Naive thymus-derived CD8-positive, alpha-beta T cell (primary cell): ENCODE measurements at regions not wholly inside any gene's neighbourhood (a gene's known extent, or its start where the extent isn't known, plus 50 kb on each side); places are given as distances from the start of the nearest gene placed in this dataset.

Source experiments
- ATAC-seq, 2 donors: fragments of 150-1000 bp; cut with Tn5 transposase in 1 of 2; sonication (Bioruptor Pico), chemical (Tn5 transposase) in 1 of 2; 1 replicate in 1 of 2; 2 replicates in 1 of 2; pipeline ENCODE4 v1.10.0; 2021; ENCODE audit warnings: mild to moderate bottlenecking in 2 of 2, moderate library complexity in 2 of 2
- POLR2A ChIA-PET: fragments of 350-600 bp; sonication (Branson Sonifier 250); formaldehyde crosslinking; loops from one replicate; lab custom pipeline; 2021; ENCODE audit warnings: antibody characterized with exemption; lab: Charles Lee
- DNase-seq, 10 donors: peaks; one replicate each; pipeline versions ENCODE4 v3.0.0 to v3.0.0-alpha.2; 2020 to 2022
- H3K27ac Mint-ChIP-seq, 10 donors: one replicate each; pipeline ENCODE4 v1.8.0; 2020 to 2022; ENCODE audit warnings: mild to moderate bottlenecking in 10 of 10, mixed read lengths in 10 of 10, moderate library complexity in 4 of 10, inconsistent platforms in 1 of 10
- H3K27me3 Mint-ChIP-seq, 5 donors: one replicate each; pipeline ENCODE4 v1.8.0; 2021 to 2022; ENCODE audit warnings: mixed read lengths in 5 of 5
- H3K36me3 Mint-ChIP-seq, 3 donors: one replicate each; pipeline ENCODE4 v1.8.0; 2020 to 2022; ENCODE audit warnings: mixed read lengths in 3 of 3, mild to moderate bottlenecking in 2 of 3, inconsistent platforms in 1 of 3
- H3K4me1 Mint-ChIP-seq, 4 donors: one replicate each; pipeline ENCODE4 v1.8.0; 2021 to 2022; ENCODE audit warnings: mixed read lengths in 4 of 4
- H3K4me3 Mint-ChIP-seq, 10 donors: one replicate each; pipeline ENCODE4 v1.8.0; 2020 to 2022; ENCODE audit warnings: mild to moderate bottlenecking in 10 of 10, mixed read lengths in 10 of 10, moderate library complexity in 6 of 10, inconsistent platforms in 1 of 10
- H3K9me3 Mint-ChIP-seq, 9 donors: one replicate each; pipeline ENCODE4 v1.8.0; 2020 to 2022; ENCODE audit warnings: mixed read lengths in 9 of 9, mild to moderate bottlenecking in 3 of 9, inconsistent platforms in 1 of 9, moderate library complexity in 1 of 9

- peaks cover 3 to 38% (median 11%) of the 10 kb centered on the region in 5 donors for H3K27me3 Mint-ChIP-seq
Observed at GRCh38 chr11:22478169-22478568, 140.0 kb downstream of the SLC17A6 start.

GRCh38 chr11:22477312-22477711 is 139.1 kb downstream of the SLC17A6 start:
- H3K4me3 Mint-ChIP-seq, result no peak overlapping the region
- POLR2A ChIA-PET, result no interaction called here
- H3K36me3 Mint-ChIP-seq, result no peaks in the 10 kb centered on the region
- peaks cover 3 to 38% (median 11%) of the 10 kb centered on the region in 5 donors for H3K27me3 Mint-ChIP-seq
- no peak for ATAC-seq
- no peaks in the 10 kb centered on the region for H3K9me3 Mint-ChIP-seq
- H3K4me1 Mint-ChIP-seq, result no peaks in the 10 kb centered on the region
- no peak for DNase-seq
- no peak overlapping the region for H3K27ac Mint-ChIP-seq

More at GRCh38 chr11:22478169-22478568, 140.0 kb downstream of the SLC17A6 start:
- ATAC-seq (no peak), DNase-seq (no peak)
- POLR2A ChIA-PET, result no interaction called here
- Mint-ChIP-seq H3K9me3 (no peaks in the 10 kb centered on the region), H3K4me1 (no peaks in the 10 kb centered on the region), H3K4me3 (no peak overlapping the region), H3K36me3 (no peaks in the 10 kb centered on the region), H3K27ac (no peak overlapping the region)

DNA sequence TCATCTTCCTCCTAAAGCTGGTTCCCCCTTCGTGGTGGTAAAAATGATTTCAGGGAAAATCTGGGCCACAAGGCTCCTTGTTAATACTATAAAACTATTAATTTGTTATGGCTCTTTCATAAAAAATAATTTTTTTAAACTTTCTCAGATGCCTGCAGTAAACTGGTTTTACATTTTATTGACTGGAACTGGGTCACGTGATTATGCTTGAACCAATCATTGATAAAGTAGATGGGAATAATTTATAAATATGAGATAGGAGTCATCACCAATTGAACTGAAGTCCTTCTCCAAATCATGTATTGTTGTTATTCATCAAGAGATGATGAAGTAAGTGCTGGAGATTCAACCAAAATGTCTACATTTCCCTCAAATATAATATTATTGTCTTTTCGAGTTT is 138.4 kb downstream of the SLC17A6 start:
- no peak overlapping the region for H3K27ac Mint-ChIP-seq
- POLR2A ChIA-PET, result no interaction called here
- H3K9me3 Mint-ChIP-seq, result no peaks in the 10 kb centered on the region
- no peak for ATAC-seq
- DNase-seq, result no peak
- no peaks in the 10 kb centered on the region for H3K36me3 Mint-ChIP-seq
- peaks cover 3 to 38% (median 11%) of the 10 kb centered on the region in 5 donors for H3K27me3 Mint-ChIP-seq
- no peak overlapping the region for H3K4me3 Mint-ChIP-seq
- no peaks in the 10 kb centered on the region for H3K4me1 Mint-ChIP-seq

DNA sequence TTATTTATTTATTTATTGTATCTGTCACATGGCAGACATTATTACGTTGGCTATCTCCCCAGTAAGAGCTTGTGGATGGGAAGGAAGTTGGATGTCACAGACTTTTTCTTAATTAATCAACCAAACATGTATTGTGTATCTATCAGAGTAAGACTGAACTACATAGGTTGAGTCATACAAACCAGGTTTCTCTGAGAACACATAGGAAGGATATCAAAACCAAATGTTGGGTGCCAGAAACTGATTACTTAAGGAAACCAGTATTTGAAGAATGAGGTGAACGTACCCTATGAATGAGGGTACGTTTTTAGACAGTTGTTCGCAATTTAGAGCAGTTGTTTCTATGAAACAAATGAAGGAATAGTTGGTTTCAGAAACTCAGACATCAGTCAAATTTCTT is 136.4 kb downstream of the SLC17A6 start:
- H3K9me3 Mint-ChIP-seq, result no peaks in the 10 kb centered on the region
- H3K36me3 Mint-ChIP-seq, result no peaks in the 10 kb centered on the region
- DNase-seq, result no peak
- POLR2A ChIA-PET, result no interaction called here
- H3K4me1 Mint-ChIP-seq, result no peaks in the 10 kb centered on the region
- no peak for ATAC-seq
- no peak overlapping the region for H3K27ac Mint-ChIP-seq
- no peak overlapping the region for H3K4me3 Mint-ChIP-seq
- peaks cover 3 to 31% (median 10%) of the 10 kb centered on the region in 5 donors for H3K27me3 Mint-ChIP-seq

DNA sequence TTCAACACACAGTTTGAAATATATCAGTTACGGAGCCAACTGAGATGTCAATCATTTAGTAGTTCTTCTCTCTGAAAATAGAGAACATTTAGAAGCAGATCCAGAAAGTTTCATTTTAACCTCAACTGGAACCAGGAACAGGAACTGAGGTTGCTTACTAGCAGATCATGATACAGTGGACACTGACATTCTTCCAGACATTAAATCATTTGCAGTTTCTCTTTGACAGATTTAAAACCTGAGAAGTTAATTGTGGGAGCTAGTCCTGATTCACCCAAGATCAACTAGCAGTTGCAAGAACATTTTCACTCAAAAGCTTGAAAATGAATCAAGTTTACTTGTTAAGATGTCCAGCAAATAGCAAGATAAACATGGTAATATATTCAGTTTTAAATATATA is 135.4 kb downstream of the SLC17A6 start:
- no peak overlapping the region for H3K27ac Mint-ChIP-seq
- no peak overlapping the region for H3K4me3 Mint-ChIP-seq
- H3K27me3 Mint-ChIP-seq, result peaks cover 3 to 23% (median 5%) of the 10 kb centered on the region in 5 donors
- ATAC-seq (no peak), DNase-seq (no peak)
- H3K36me3 Mint-ChIP-seq, result no peaks in the 10 kb centered on the region
- no peaks in the 10 kb centered on the region for H3K4me1 Mint-ChIP-seq
- POLR2A ChIA-PET, result no interaction called here
- no peaks in the 10 kb centered on the region for H3K9me3 Mint-ChIP-seq

DNA sequence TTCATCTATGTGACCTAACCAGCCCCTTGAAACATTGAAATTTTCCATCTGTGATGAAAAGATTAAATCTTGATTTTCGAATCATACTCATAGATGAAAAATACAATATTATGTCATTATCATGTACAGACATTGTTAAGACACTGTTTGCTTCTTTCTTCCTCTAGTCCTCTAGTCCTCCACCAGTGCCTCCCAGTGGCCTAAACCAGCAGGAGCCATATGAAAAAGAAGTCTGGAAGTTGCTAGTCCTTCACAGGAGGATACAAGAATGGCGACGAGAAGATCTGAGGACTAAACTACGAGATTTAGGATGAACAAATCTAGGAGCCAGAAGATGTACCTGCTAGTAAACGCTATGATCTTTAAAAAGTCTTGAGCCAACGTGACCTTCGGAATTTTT is 134.1 kb downstream of the SLC17A6 start:
- no peaks in the 10 kb centered on the region for H3K9me3 Mint-ChIP-seq
- no peak for DNase-seq
- no peaks in the 10 kb centered on the region for H3K36me3 Mint-ChIP-seq
- H3K4me1 Mint-ChIP-seq, result no peaks in the 10 kb centered on the region
- H3K27me3 Mint-ChIP-seq, result peaks cover 3 to 23% (median 4%) of the 10 kb centered on the region in 5 donors
- H3K4me3 Mint-ChIP-seq, result no peak overlapping the region
- H3K27ac Mint-ChIP-seq, result no peak overlapping the region
- POLR2A ChIA-PET, result no interaction called here
- ATAC-seq, result no peak

DNA sequence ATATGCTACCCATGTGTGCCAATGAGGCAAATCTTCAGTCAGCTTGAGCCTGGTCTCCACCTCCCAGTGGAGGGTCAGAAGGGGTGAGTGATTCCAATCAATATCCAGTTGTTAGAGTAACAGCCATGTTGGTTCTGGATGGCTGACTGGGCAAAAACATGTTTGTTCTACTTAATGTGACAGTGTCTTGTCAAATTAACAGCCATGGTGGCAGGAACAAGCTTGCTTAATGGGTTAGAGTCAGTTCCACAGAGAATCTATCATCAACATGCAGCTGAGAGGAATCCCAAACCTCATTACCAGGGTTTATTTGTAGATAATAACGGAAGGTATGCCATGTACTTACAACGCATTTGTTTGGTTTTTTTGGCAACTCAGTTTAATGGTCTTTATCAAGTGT is 133.2 kb downstream of the SLC17A6 start:
- no peaks in the 10 kb centered on the region for H3K36me3 Mint-ChIP-seq
- ATAC-seq, result no peak
- DNase-seq, result no peak
- no peaks in the 10 kb centered on the region for H3K9me3 Mint-ChIP-seq
- H3K27ac Mint-ChIP-seq, result no peak overlapping the region
- no peaks in the 10 kb centered on the region for H3K4me1 Mint-ChIP-seq
- no peak overlapping the region for H3K4me3 Mint-ChIP-seq
- H3K27me3 Mint-ChIP-seq, result peaks cover 3 to 26% (median 7%) of the 10 kb centered on the region in 5 donors
- POLR2A ChIA-PET, result no interaction called here

- no peaks in the 10 kb centered on the region for H3K9me3 Mint-ChIP-seq
- ATAC-seq, result no peak
- POLR2A ChIA-PET, result no interaction called here
- peaks cover 4 to 35% (median 13%) of the 10 kb centered on the region in 5 donors for H3K27me3 Mint-ChIP-seq
- no peaks in the 10 kb centered on the region for H3K4me1 Mint-ChIP-seq
- no peak overlapping the region for H3K4me3 Mint-ChIP-seq
- no peak for DNase-seq
- no peaks in the 10 kb centered on the region for H3K36me3 Mint-ChIP-seq
- H3K27ac Mint-ChIP-seq, result no peak overlapping the region
Observed at GRCh38 chr11:22467741-22468140, 129.6 kb downstream of the SLC17A6 start.

DNA sequence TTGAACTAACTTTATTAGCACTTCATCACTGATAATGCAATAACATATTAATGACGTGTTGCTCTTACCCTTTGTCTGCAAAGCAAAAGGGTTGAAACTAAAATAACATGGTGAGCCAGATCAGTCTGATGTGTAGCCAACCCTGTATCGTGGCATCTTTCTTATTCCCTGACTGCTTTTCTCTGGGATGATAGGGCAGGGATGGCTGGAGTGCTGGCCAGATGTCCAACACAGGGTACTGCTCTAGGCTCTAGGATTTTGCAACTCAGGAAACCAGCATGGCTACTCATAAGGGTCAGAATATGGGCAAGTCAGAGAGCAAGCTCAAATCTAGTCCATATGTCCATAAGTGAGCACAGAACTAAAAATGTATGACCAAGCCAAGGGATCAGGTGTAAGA is 129.1 kb downstream of the SLC17A6 start:
- H3K27me3 Mint-ChIP-seq, result peaks cover 2 to 35% (median 13%) of the 10 kb centered on the region in 5 donors
- no peaks in the 10 kb centered on the region for H3K9me3 Mint-ChIP-seq
- POLR2A ChIA-PET, result no interaction called here
- DNase-seq (no peak), ATAC-seq (no peak)
- no peaks in the 10 kb centered on the region for H3K36me3 Mint-ChIP-seq
- no peak overlapping the region for H3K4me3 Mint-ChIP-seq
- no peak overlapping the region for H3K27ac Mint-ChIP-seq
- H3K4me1 Mint-ChIP-seq, result no peaks in the 10 kb centered on the region

DNA sequence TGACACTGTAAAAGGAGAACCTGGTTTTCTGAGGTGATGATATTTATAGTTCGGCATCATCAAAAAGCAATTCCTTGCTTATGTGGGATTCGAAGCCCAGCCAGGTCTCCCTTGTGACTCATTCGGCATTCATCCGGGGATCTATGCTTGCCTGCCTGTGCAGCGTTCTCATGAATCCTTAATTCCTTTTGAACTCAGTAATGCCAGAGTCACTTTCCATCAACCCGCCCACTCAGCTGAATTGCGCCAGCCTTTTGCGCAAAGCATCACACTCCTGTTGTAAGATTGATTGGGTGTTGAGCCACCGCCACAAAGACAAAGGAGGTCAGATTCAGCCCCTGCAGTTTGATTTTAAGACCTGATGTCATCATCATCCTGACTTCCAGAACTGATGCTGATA is 128.6 kb downstream of the SLC17A6 start:
- Mint-ChIP-seq H3K4me3 (no peak overlapping the region), H3K36me3 (no peaks in the 10 kb centered on the region), H3K4me1 (no peaks in the 10 kb centered on the region), H3K9me3 (no peaks in the 10 kb centered on the region), H3K27ac (no peak overlapping the region), H3K27me3 (peaks cover 2 to 35% (median 13%) of the 10 kb centered on the region in 5 donors)
- POLR2A ChIA-PET, result no interaction called here
- no peak for DNase-seq
- no peak for ATAC-seq

DNA sequence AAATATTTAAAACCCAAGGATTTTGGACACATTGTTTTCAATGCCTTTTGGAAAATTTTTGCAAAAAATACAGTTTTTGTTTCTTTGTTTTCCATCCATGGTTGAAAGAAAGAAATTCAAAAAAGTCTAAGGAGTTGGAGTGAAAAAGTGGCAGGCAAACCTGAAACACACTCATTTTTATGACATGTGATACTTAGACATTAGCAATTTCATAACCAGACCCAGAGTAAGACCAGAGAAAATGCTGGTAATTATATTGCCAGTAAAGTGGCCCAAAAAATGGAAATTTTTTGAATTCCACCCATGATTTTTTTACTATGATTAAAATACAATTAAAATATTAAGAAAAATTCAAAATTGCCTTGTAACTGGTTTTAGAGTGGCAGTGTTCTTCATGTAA is 128.2 kb downstream of the SLC17A6 start:
- POLR2A ChIA-PET, result no interaction called here

GRCh38 chr11:22465620-22466019 is 127.4 kb downstream of the SLC17A6 start:
- ATAC-seq (no peak), DNase-seq (no peak)
- Mint-ChIP-seq H3K36me3 (no peaks in the 10 kb centered on the region), H3K4me1 (no peaks in the 10 kb centered on the region), H3K27ac (no peak overlapping the region), H3K27me3 (peaks cover 2 to 35% (median 13%) of the 10 kb centered on the region in 5 donors), H3K4me3 (no peak overlapping the region), H3K9me3 (no peaks in the 10 kb centered on the region)
- POLR2A ChIA-PET, result no interaction called here

More for the DNA sequence above, 128.2 kb downstream of the SLC17A6 start:
- no peak for ATAC-seq
- H3K4me3 Mint-ChIP-seq, result no peak overlapping the region
- H3K27me3 Mint-ChIP-seq, result peaks cover 2 to 35% (median 13%) of the 10 kb centered on the region in 5 donors
- no peaks in the 10 kb centered on the region for H3K9me3 Mint-ChIP-seq
- no peaks in the 10 kb centered on the region for H3K36me3 Mint-ChIP-seq
- H3K4me1 Mint-ChIP-seq, result no peaks in the 10 kb centered on the region
- no peak overlapping the region for H3K27ac Mint-ChIP-seq
- DNase-seq, result no peak

DNA sequence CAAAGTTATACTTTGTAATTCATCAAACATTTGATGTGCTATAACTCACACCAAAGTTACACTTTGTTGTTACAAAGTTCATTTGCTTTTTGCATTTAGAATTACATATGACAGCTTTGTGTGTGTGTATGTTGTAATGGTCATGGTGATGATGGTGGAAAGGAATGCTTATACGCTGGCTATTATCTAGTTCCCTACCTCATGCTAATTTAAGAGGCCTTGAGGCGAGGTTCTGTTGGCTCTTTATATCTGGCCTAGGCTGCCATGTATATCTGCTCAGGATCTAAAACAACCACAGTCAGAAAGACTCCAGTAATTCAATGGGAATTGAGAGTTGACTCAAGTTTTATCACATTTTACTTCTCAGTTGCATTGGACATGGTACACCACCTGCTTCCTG is 123.4 kb downstream of the SLC17A6 start:
- H3K27ac Mint-ChIP-seq, result no peak overlapping the region
- no peak for DNase-seq
- H3K36me3 Mint-ChIP-seq, result no peaks in the 10 kb centered on the region
- H3K4me1 Mint-ChIP-seq, result no peaks in the 10 kb centered on the region
- H3K27me3 Mint-ChIP-seq, result peaks cover 4 to 23% (median 9%) of the 10 kb centered on the region in 5 donors
- no peak overlapping the region for H3K4me3 Mint-ChIP-seq
- ATAC-seq, result no peak
- POLR2A ChIA-PET, result no interaction called here
- H3K9me3 Mint-ChIP-seq, result no peaks in the 10 kb centered on the region

DNA sequence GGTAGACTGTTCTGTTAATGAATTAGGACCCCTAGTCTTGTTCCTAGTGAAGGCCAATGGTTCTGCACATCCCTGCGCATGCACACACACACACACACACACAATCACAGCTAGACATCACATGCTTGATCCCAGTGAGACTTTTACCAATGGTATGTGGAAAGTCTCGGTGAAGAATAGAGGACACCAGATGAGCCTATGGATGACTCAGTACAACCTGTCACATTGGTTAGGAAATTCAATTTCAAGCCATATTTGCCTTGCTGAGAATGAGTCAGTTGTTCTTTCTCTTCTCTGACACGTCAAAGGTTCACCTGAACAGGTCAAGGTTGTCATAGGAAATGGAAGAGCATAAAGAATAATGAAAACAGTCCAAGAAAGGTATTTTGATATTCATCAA is 122.0 kb downstream of the SLC17A6 start:
- Mint-ChIP-seq H3K9me3 (no peaks in the 10 kb centered on the region), H3K27me3 (peaks cover 3 to 27% (median 9%) of the 10 kb centered on the region in 5 donors), H3K27ac (no peak overlapping the region), H3K4me3 (no peak overlapping the region), H3K36me3 (no peaks in the 10 kb centered on the region), H3K4me1 (no peaks in the 10 kb centered on the region)
- POLR2A ChIA-PET, result no interaction called here
- no peak for ATAC-seq
- DNase-seq, result no peak
